Mammary epithelial cell (primary cell): ENCODE measurements at regions not wholly inside any gene's neighbourhood (a gene's known extent, or its start where the extent isn't known, plus 50 kb on each side); places are given as distances from the start of the nearest gene placed in this dataset.
"Not testable (repeated sequence)": the region's sequence is repeated elsewhere in the genome, so short reads cannot be mapped to it uniquely, and the experiment has no call there.

Source experiments
- EZH2 ChIP-seq: IDR thresholded peaks from 2 replicates; pipeline ENCODE4 v1.6.1; 2012; ENCODE audit warnings: low read length, inconsistent platforms, borderline replicate concordance
- TF ChIP-seq, protein P1 (sequence below), 2 donors: IDR thresholded peaks in 1 of 2; conservative IDR thresholded peaks in 1 of 2; 2 replicates each; pipeline ENCODE4 v1.5.1; 2011 to 2012; ENCODE audit warnings: inconsistent platforms in 2 of 2, low read length in 2 of 2, mild to moderate bottlenecking in 2 of 2, control low read depth in 1 of 2, low read depth in 1 of 2; ENCODE audit not compliant: insufficient read depth in 1 of 2; ENCODE audit errors: extremely low read depth in 1 of 2

DNA sequence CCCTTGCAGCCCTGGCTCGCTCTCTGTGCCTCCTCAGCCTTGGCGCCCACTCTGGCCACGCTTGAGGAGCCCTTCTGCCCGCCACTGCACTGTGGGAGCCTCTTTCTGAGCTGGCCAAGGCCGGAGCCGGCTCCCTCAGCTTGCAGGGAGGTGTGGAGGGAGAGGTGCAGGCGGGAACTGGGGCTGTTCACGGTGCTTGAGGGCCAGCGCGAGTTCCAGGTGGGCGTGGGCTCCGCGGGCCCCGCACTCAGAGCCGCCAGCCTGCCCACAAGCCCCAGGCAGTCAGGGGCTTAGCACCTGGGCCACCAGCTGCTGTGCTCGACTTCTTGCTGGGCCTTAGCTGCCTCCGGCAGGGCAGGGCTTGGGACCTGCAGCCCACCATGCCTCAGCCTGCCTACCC lies 861.5 kb upstream of the TPTE start:
- TF ChIP-seq, protein P1, sequence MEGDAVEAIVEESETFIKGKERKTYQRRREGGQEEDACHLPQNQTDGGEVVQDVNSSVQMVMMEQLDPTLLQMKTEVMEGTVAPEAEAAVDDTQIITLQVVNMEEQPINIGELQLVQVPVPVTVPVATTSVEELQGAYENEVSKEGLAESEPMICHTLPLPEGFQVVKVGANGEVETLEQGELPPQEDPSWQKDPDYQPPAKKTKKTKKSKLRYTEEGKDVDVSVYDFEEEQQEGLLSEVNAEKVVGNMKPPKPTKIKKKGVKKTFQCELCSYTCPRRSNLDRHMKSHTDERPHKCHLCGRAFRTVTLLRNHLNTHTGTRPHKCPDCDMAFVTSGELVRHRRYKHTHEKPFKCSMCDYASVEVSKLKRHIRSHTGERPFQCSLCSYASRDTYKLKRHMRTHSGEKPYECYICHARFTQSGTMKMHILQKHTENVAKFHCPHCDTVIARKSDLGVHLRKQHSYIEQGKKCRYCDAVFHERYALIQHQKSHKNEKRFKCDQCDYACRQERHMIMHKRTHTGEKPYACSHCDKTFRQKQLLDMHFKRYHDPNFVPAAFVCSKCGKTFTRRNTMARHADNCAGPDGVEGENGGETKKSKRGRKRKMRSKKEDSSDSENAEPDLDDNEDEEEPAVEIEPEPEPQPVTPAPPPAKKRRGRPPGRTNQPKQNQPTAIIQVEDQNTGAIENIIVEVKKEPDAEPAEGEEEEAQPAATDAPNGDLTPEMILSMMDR (conservative IDR thresholded peaks at IDR 0.05 in 1 of 2, IDR thresholded peaks at IDR 0.05 in 1 of 2; ENCODE audit: extremely low read depth in 1 of 2, insufficient read depth in 1 of 2, low read depth in 1 of 2, low read length in 2 of 2) = not testable (repeated sequence)
- TF ChIP-seq EZH2 = not testable (repeated sequence)
